Muscle of leg (tissue), 3 donors: ENCODE measurements at regions not wholly inside any gene's neighbourhood (a gene's known extent, or its start where the extent isn't known, plus 50 kb on each side); places are given as distances from the start of the nearest gene placed in this dataset.
"Not testable (repeated sequence)": the region's sequence is repeated elsewhere in the genome, so short reads cannot be mapped to it uniquely, and the experiment has no call there.

Experiments
- DNase-seq: peaks from one replicate; pipeline ENCODE4 v3.0.0; 2013
- H3K27ac ChIP-seq: one replicate; pipeline ENCODE4 v1.5.1; 2013; ENCODE audit warnings: mild to moderate bottlenecking, low read length, control low read depth
- H3K27me3 ChIP-seq: one replicate; pipeline ENCODE4 v1.6.1; 2013; ENCODE audit warnings: low read length; ENCODE audit not compliant: control insufficient read depth, insufficient read depth
- H3K36me3 ChIP-seq: one replicate; pipeline ENCODE4 v1.6.1; 2013; ENCODE audit warnings: low read length; ENCODE audit not compliant: control insufficient read depth, insufficient read depth
- H3K4me1 ChIP-seq: one replicate; pipeline ENCODE4 v1.6.1; 2013; ENCODE audit warnings: low read length; ENCODE audit not compliant: control insufficient read depth, insufficient read depth
- H3K4me3 ChIP-seq: one replicate; pipeline ENCODE4 v1.5.1; 2013; ENCODE audit warnings: low read length, control low read depth
- H3K9me3 ChIP-seq: replicated peaks from 2 replicates; pipeline ENCODE4 v1.6.1; 2013; ENCODE audit warnings: low read depth, low read length; ENCODE audit not compliant: control insufficient read depth
- WGBS: methylation state at CpG from one replicate; pipeline ENCODE4 v1.1.5; 2013; ENCODE audit warnings: missing lambda C conversion rate; ENCODE audit not compliant: insufficient coverage; 5-methylcytosine and 5-hydroxymethylcytosine counted together

- no peaks in the 10 kb centered on the region for H3K27me3 ChIP-seq
- no peaks in the 10 kb centered on the region for H3K9me3 ChIP-seq
- WGBS, result 100% methylated on average over 1 of the region's 3 CpGs
- H3K36me3 ChIP-seq, result no peaks in the 10 kb centered on the region
- no peak for DNase-seq
- no peak overlapping the region for H3K27ac ChIP-seq
- no peaks in the 10 kb centered on the region for H3K4me1 ChIP-seq
- H3K4me3 ChIP-seq, result no peak overlapping the region
Measured at GRCh38 chr10:20381761-20382160, 515.4 kb downstream of the NEBL start.

GRCh38 chr10:20380401-20380800 lies 516.7 kb downstream of the NEBL start:
- H3K9me3 ChIP-seq, result no peaks in the 10 kb centered on the region
- H3K4me1 ChIP-seq, result no peaks in the 10 kb centered on the region
- no peaks in the 10 kb centered on the region for H3K36me3 ChIP-seq
- H3K4me3 ChIP-seq, result no peak overlapping the region
- no peak overlapping the region for H3K27ac ChIP-seq
- H3K27me3 ChIP-seq, result no peaks in the 10 kb centered on the region
- no peak for DNase-seq

GRCh38 chr10:20372748-20373147 lies 524.4 kb downstream of the NEBL start:
- H3K27ac ChIP-seq, result no peak overlapping the region
- H3K4me3 ChIP-seq, result no peak overlapping the region
- peaks cover 10% of the 10 kb centered on the region for H3K4me1 ChIP-seq
- no peaks in the 10 kb centered on the region for H3K9me3 ChIP-seq
- DNase-seq, result no peak
- H3K36me3 ChIP-seq, result no peaks in the 10 kb centered on the region
- H3K27me3 ChIP-seq, result no peaks in the 10 kb centered on the region

GRCh38 chr10:20370977-20371533 lies 526.1 kb downstream of the NEBL start:
- not testable (repeated sequence) for H3K27ac ChIP-seq, H3K27me3 ChIP-seq, H3K36me3 ChIP-seq, H3K9me3 ChIP-seq, H3K4me3 ChIP-seq, H3K4me1 ChIP-seq, DNase-seq
- 93% methylated on average over 6 of the region's 7 CpGs for WGBS

- H3K27ac ChIP-seq, result no peak overlapping the region
- peak; percentile 19 for DNase-seq
- no peaks in the 10 kb centered on the region for H3K27me3 ChIP-seq
- no peaks in the 10 kb centered on the region for H3K9me3 ChIP-seq
- no peaks in the 10 kb centered on the region for H3K36me3 ChIP-seq
- 41% methylated on average over 4 of the region's 9 CpGs for WGBS
- peaks cover 10% of the 10 kb centered on the region for H3K4me1 ChIP-seq
- no peak overlapping the region for H3K4me3 ChIP-seq
Measured at GRCh38 chr10:20369863-20370736, 527.0 kb downstream of the NEBL start.

GRCh38 chr10:20363684-20364083 lies 533.4 kb downstream of the NEBL start:
- no peaks in the 10 kb centered on the region for H3K4me1 ChIP-seq
- H3K36me3 ChIP-seq, result no peaks in the 10 kb centered on the region
- DNase-seq, result no peak
- no peak overlapping the region for H3K4me3 ChIP-seq
- H3K27me3 ChIP-seq, result no peaks in the 10 kb centered on the region
- H3K9me3 ChIP-seq, result no peaks in the 10 kb centered on the region
- no peak overlapping the region for H3K27ac ChIP-seq

GRCh38 chr10:20355915-20356314 lies 539.7 kb downstream of the PLXDC2 start:
- WGBS, result no CpG with 5 or more reads among the region's 4 CpGs
- Histone ChIP-seq H3K4me1 (no peaks in the 10 kb centered on the region), H3K27me3 (no peaks in the 10 kb centered on the region), H3K9me3 (no peaks in the 10 kb centered on the region), H3K36me3 (no peaks in the 10 kb centered on the region), H3K27ac (no peak overlapping the region), H3K4me3 (no peak overlapping the region)
- DNase-seq, result no peak

- no peaks in the 10 kb centered on the region for H3K36me3 ChIP-seq
- H3K27me3 ChIP-seq, result no peaks in the 10 kb centered on the region
- no peak overlapping the region for H3K27ac ChIP-seq
- H3K4me3 ChIP-seq, result no peak overlapping the region
- WGBS, result no CpG with 5 or more reads among the region's 3 CpGs
- DNase-seq, result no peak
- H3K9me3 ChIP-seq, result no peaks in the 10 kb centered on the region
- no peaks in the 10 kb centered on the region for H3K4me1 ChIP-seq
Measured at GRCh38 chr10:20355011-20355410, 538.8 kb downstream of the PLXDC2 start.

GRCh38 chr10:20354166-20354565 lies 537.9 kb downstream of the PLXDC2 start:
- H3K9me3 ChIP-seq, result no peaks in the 10 kb centered on the region
- H3K36me3 ChIP-seq, result no peaks in the 10 kb centered on the region
- no peak overlapping the region for H3K27ac ChIP-seq
- H3K4me1 ChIP-seq, result no peaks in the 10 kb centered on the region
- WGBS, result no CpG with 5 or more reads among the region's 1 CpG
- no peaks in the 10 kb centered on the region for H3K27me3 ChIP-seq
- DNase-seq, result peak; percentile 74
- H3K4me3 ChIP-seq, result no peak overlapping the region

GRCh38 chr10:20350509-20350908 lies 534.3 kb downstream of the PLXDC2 start:
- DNase-seq, result no peak

More at GRCh38 chr10:20350509-20350908, 534.3 kb downstream of the PLXDC2 start:
- no peak overlapping the region for H3K4me3 ChIP-seq
- H3K27me3 ChIP-seq, result no peaks in the 10 kb centered on the region
- H3K36me3 ChIP-seq, result no peaks in the 10 kb centered on the region
- H3K27ac ChIP-seq, result no peak overlapping the region
- H3K9me3 ChIP-seq, result no peaks in the 10 kb centered on the region
- WGBS, result no CpG with 5 or more reads among the region's 2 CpGs
- no peaks in the 10 kb centered on the region for H3K4me1 ChIP-seq
